ENCODE measurements at regions not wholly inside any gene's neighbourhood (a gene's known extent, or its start where the extent isn't known, plus 50 kb on each side); places are given as distances from the start of the nearest gene placed in this dataset.

- no peaks in the 10 kb centered on the region for H3K9me2 ChIP-seq (ENCODE audit: insufficient read depth, low read length)
- no peak overlapping the region for H3K4me2 ChIP-seq (ENCODE audit: low read length)
- H3K79me2 ChIP-seq (replicated peaks; ENCODE audit: insufficient read depth, low read length) = no peaks in the 10 kb centered on the region
- H3K9ac ChIP-seq (ENCODE audit: low read length) = no peak overlapping the region
- no peak overlapping the region for H3K4me3 ChIP-seq (ENCODE audit: low read length)
- TF ChIP-seq MXI1 (conservative IDR thresholded peaks at IDR 0.05; ENCODE audit: poor library complexity, severe bottlenecking) = no peak
- no peak for TF ChIP-seq SMC3 (conservative IDR thresholded peaks at IDR 0.05; ENCODE audit: poor library complexity)
- no peak for TF ChIP-seq CTCF (IDR thresholded peaks at IDR 0.05; ENCODE audit: poor library complexity, severe bottlenecking)
- no peak for TF ChIP-seq RAD21 (conservative IDR thresholded peaks at IDR 0.05)
- TF ChIP-seq TAF1 (IDR thresholded peaks at IDR 0.05; ENCODE audit: low read depth) = no peak
- no peak for TF ChIP-seq EZH2 (IDR thresholded peaks at IDR 0.05; ENCODE audit: borderline replicate concordance, insufficient read depth, low read length, poor library complexity, severe bottlenecking)
- TF ChIP-seq POLR2AphosphoS5 (IDR thresholded peaks at IDR 0.05) = no peak
- TF ChIP-seq REST (IDR thresholded peaks at IDR 0.05; ENCODE audit: borderline replicate concordance) = no peak
- TF ChIP-seq EP300 (conservative IDR thresholded peaks at IDR 0.05; ENCODE audit: poor library complexity, severe bottlenecking) = no peak
- no peak overlapping the region for H2AFZ ChIP-seq (ENCODE audit: low read depth, low read length)
- H3K36me3 ChIP-seq (ENCODE audit: insufficient read depth, low read length) = no peaks in the 10 kb centered on the region
- no peaks in the 10 kb centered on the region for H3K9me3 ChIP-seq (ENCODE audit: low read length)
- no peaks in the 10 kb centered on the region for H3F3A ChIP-seq (ENCODE audit: insufficient read depth, low read length, poor library complexity, severe bottlenecking)
- H3K27ac ChIP-seq (ENCODE audit: low read length) = no peak overlapping the region
- H3K27me3 ChIP-seq (ENCODE audit: insufficient read depth, low read depth, low read length) = no peaks in the 10 kb centered on the region
- H4K20me1 ChIP-seq (ENCODE audit: insufficient read depth) = no peaks in the 10 kb centered on the region
Measured at GRCh38 chr1:229714964-229715603, 89.0 kb downstream of the URB2 start.

GRCh38 chr1:229716069-229716468, 90.0 kb downstream of the URB2 start:
- Histone ChIP-seq H3F3A (ENCODE audit: insufficient read depth, low read length, poor library complexity, severe bottlenecking) (no peaks in the 10 kb centered on the region), H3K36me3 (ENCODE audit: insufficient read depth, low read length) (no peaks in the 10 kb centered on the region), H3K4me2 (ENCODE audit: low read length) (no peak overlapping the region), H4K20me1 (ENCODE audit: insufficient read depth) (no peaks in the 10 kb centered on the region), H3K4me3 (ENCODE audit: low read length) (no peak overlapping the region), H3K27ac (ENCODE audit: low read length) (no peak overlapping the region), H3K27me3 (ENCODE audit: insufficient read depth, low read depth, low read length) (no peaks in the 10 kb centered on the region), H3K9me3 (ENCODE audit: low read length) (no peaks in the 10 kb centered on the region), H3K9me2 (ENCODE audit: insufficient read depth, low read length) (no peaks in the 10 kb centered on the region), H3K9ac (ENCODE audit: low read length) (no peak overlapping the region), H2AFZ (ENCODE audit: low read depth, low read length) (no peak overlapping the region), H3K79me2 (replicated peaks; ENCODE audit: insufficient read depth, low read length) (no peaks in the 10 kb centered on the region)
- TF ChIP-seq POLR2AphosphoS5 (IDR thresholded peaks at IDR 0.05) = no peak
- no peak for TF ChIP-seq REST (IDR thresholded peaks at IDR 0.05; ENCODE audit: borderline replicate concordance)
- no peak for TF ChIP-seq RAD21 (conservative IDR thresholded peaks at IDR 0.05)
- TF ChIP-seq EP300 (conservative IDR thresholded peaks at IDR 0.05; ENCODE audit: poor library complexity, severe bottlenecking) = no peak
- no peak for TF ChIP-seq TAF1 (IDR thresholded peaks at IDR 0.05; ENCODE audit: low read depth)
- TF ChIP-seq EZH2 (IDR thresholded peaks at IDR 0.05; ENCODE audit: borderline replicate concordance, insufficient read depth, low read length, poor library complexity, severe bottlenecking) = no peak
- no peak for TF ChIP-seq SMC3 (conservative IDR thresholded peaks at IDR 0.05; ENCODE audit: poor library complexity)
- TF ChIP-seq CTCF (IDR thresholded peaks at IDR 0.05; ENCODE audit: poor library complexity, severe bottlenecking) = no peak
- TF ChIP-seq MXI1 (conservative IDR thresholded peaks at IDR 0.05; ENCODE audit: poor library complexity, severe bottlenecking) = no peak
